ENCODE measurements at regions not wholly inside any gene's neighbourhood (a gene's known extent, or its start where the extent isn't known, plus 50 kb on each side); places are given as distances from the start of the nearest gene placed in this dataset.

- DNase-seq, result no peak
- intact Hi-C loops (cut with DNase I), result no loop called here
- no peak for ATAC-seq
- H3K36me3 ChIP-seq (replicated peaks in 1 of 2; ENCODE audit: insufficient read depth in 1 of 2, low read depth in 2 of 2), result no peaks in the 10 kb centered on the region
- no peak overlapping the region for H3K27ac ChIP-seq
- H3K9me3 ChIP-seq, result no peaks in the 10 kb centered on the region
- H3K4me1 ChIP-seq, result no peaks in the 10 kb centered on the region
- no peak overlapping the region for H3K4me3 ChIP-seq
- no peaks in the 10 kb centered on the region for H3K27me3 ChIP-seq
- no peak for TF ChIP-seq CTCF (IDR thresholded peaks at IDR 0.05)
- TF ChIP-seq POLR2A (IDR thresholded peaks at IDR 0.05), result no peak
Observed at GRCh38 chr2:57809230-57809629, 237.4 kb upstream of the VRK2 start.

GRCh38 chr2:57821088-57821487 lies 225.5 kb upstream of the VRK2 start:
- no peaks in the 10 kb centered on the region for H3K4me1 ChIP-seq
- no peaks in the 10 kb centered on the region for H3K36me3 ChIP-seq (replicated peaks in 1 of 2; ENCODE audit: insufficient read depth in 1 of 2, low read depth in 2 of 2)
- H3K27me3 ChIP-seq, result no peaks in the 10 kb centered on the region
- intact Hi-C loops (cut with DNase I), result no loop called here
- H3K9me3 ChIP-seq, result no peaks in the 10 kb centered on the region
- ATAC-seq, result no peak
- TF ChIP-seq CTCF (IDR thresholded peaks at IDR 0.05), result no peak
- TF ChIP-seq POLR2A (IDR thresholded peaks at IDR 0.05), result no peak
- WGBS, 2 donors, result 50 to 74% methylated on average over 1 of the region's 1 CpG
- H3K27ac ChIP-seq, result no peak overlapping the region
- no peak overlapping the region for H3K4me3 ChIP-seq
- DNase-seq, result no peak

- no peak for TF ChIP-seq CTCF (IDR thresholded peaks at IDR 0.05)
- no peak for TF ChIP-seq POLR2A (IDR thresholded peaks at IDR 0.05)
- no peaks in the 10 kb centered on the region for H3K4me1 ChIP-seq
- ATAC-seq, result no peak
- peaks cover 0 to 6% (median 0%) of the 10 kb centered on the region in 3 donors for H3K9me3 ChIP-seq
- DNase-seq, result no peak
- no peaks in the 10 kb centered on the region for H3K27me3 ChIP-seq
- intact Hi-C loops (cut with DNase I), result no loop called here
- no peak overlapping the region for H3K27ac ChIP-seq
- no peaks in the 10 kb centered on the region for H3K36me3 ChIP-seq (replicated peaks in 1 of 2; ENCODE audit: insufficient read depth in 1 of 2, low read depth in 2 of 2)
- H3K4me3 ChIP-seq, result no peak overlapping the region
- WGBS, 2 donors, result 62 to 74% methylated on average over 2 to 4 of the region's 4 CpGs
Observed at GRCh38 chr2:57828221-57828620, 218.4 kb upstream of the VRK2 start.

GRCh38 chr2:57834666-57835065 lies 211.9 kb upstream of the VRK2 start:
- Histone ChIP-seq H3K27ac (no peak overlapping the region), H3K4me3 (no peak overlapping the region), H3K4me1 (no peaks in the 10 kb centered on the region), H3K27me3 (no peaks in the 10 kb centered on the region), H3K36me3 (replicated peaks in 1 of 2; ENCODE audit: insufficient read depth in 1 of 2, low read depth in 2 of 2) (no peaks in the 10 kb centered on the region), H3K9me3 (no peaks in the 10 kb centered on the region)
- DNase-seq (no peak), ATAC-seq (no peak)
- intact Hi-C loops (cut with DNase I), result no loop called here
- TF ChIP-seq POLR2A (IDR thresholded peaks at IDR 0.05), result no peak
- no peak for TF ChIP-seq CTCF (IDR thresholded peaks at IDR 0.05)

- H3K4me3 ChIP-seq, result no peak overlapping the region
- DNase-seq (no peak), ATAC-seq (no peak)
- 77 to 88% methylated on average over 1 of the region's 1 CpG for WGBS, 2 donors
- H3K4me1 ChIP-seq, result peaks cover 8% of the 10 kb centered on the region
- no peak for TF ChIP-seq POLR2A (IDR thresholded peaks at IDR 0.05)
- TF ChIP-seq CTCF (IDR thresholded peaks at IDR 0.05), result no peak
- no peaks in the 10 kb centered on the region for H3K27me3 ChIP-seq
- no peaks in the 10 kb centered on the region for H3K36me3 ChIP-seq (replicated peaks in 1 of 2; ENCODE audit: insufficient read depth in 1 of 2, low read depth in 2 of 2)
- no peaks in the 10 kb centered on the region for H3K9me3 ChIP-seq
- no peak overlapping the region for H3K27ac ChIP-seq
- intact Hi-C loops (cut with DNase I), result no loop called here
Observed at GRCh38 chr2:57842531-57842930, 204.1 kb upstream of the VRK2 start.
